K562 (cell line): ENCODE measurements at regions not wholly inside any gene's neighbourhood (a gene's known extent, or its start where the extent isn't known, plus 50 kb on each side); places are given as distances from the start of the nearest gene placed in this dataset.

Source experiments
- ATAC-seq: fragments of 200-7000 bp; cut with Tn5 transposase; 3 replicates; pipeline ENCODE4 v1.9.1; 2020; ENCODE audit warnings: moderate library complexity
- BruUV-seq: library from RNA; stranded (reverse); fragments of 400-500 nt; replicated peaks from 2 replicates; lab custom pipeline; 2021; lab: Mats Ljungman, UMichigan
- CTCF ChIA-PET: fragments of 300-600 bp; formaldehyde crosslinking; extraction: SDS; loops from one replicate; lab custom pipeline; 2021; ENCODE audit warnings: low intra/inter-chr PET ratio; lab: Yijun Ruan, JAX
- POLR2A ChIA-PET: fragments of 300-600, 350-650 bp; sonication (Branson Sonifier 250); formaldehyde crosslinking; extraction: SDS; loops from one replicate; lab custom pipeline; 2021; ENCODE audit warnings: antibody characterized with exemption, inconsistent platforms; lab: Yijun Ruan, JAX
- DNase-seq, 4 experiments: peaks; one replicate each; pipeline versions ENCODE4 v3.0.0 to v3.0.0-alpha.2; 2011 to 2018; ENCODE audit warnings: low spot score in 3 of 4, mixed read lengths in 3 of 4; ENCODE audit errors: extremely low read depth in 1 of 4
- FAIRE-seq: peaks from 2 replicates; lab custom pipeline; 2011; peaks lifted over from hg19 to GRCh38; lab: Jason Lieb, UNC
- H2AFZ ChIP-seq: 2 replicates; pipeline ENCODE4 v1.6.0; 2011; ENCODE audit warnings: low read depth, low read length, control low read depth, inconsistent platforms
- H3K27ac ChIP-seq: fragments of 200-600 bp; 3 replicates; pipeline ENCODE4 v1.8.0; 2011; ENCODE audit warnings: low read depth, mild to moderate bottlenecking, control low read depth, inconsistent platforms, low read length, moderate library complexity, mixed read lengths; ENCODE audit errors: extremely low read depth
- H3K27me3 ChIP-seq, 2 experiments: fragments of 300-600 bp in 1 of 2; 2 replicates in 1 of 2; 3 replicates in 1 of 2; pipeline versions ENCODE4 v1.6.0 to v1.8.0; 2011; ENCODE audit warnings: inconsistent platforms in 2 of 2, low read length in 2 of 2, mild to moderate bottlenecking in 1 of 2, mixed read lengths in 1 of 2, moderate library complexity in 1 of 2; ENCODE audit not compliant: control insufficient read depth in 2 of 2, insufficient read depth in 2 of 2
- H3K36me3 ChIP-seq: fragments of 300-600 bp; 3 replicates; pipeline ENCODE4 v1.8.0; 2011; ENCODE audit warnings: mild to moderate bottlenecking, low read length, inconsistent platforms; ENCODE audit not compliant: control insufficient read depth, insufficient read depth
- H3K4me1 ChIP-seq, 2 experiments: fragments of 200-600 bp in 1 of 2; replicated peaks in 1 of 2; 2 replicates in 1 of 2; 3 replicates in 1 of 2; pipeline versions ENCODE4 v1.5.1 to v1.8.0; 2011; ENCODE audit warnings: inconsistent platforms in 2 of 2, low read length in 2 of 2, mild to moderate bottlenecking in 1 of 2, mixed read lengths in 1 of 2, moderate library complexity in 1 of 2; ENCODE audit not compliant: control insufficient read depth in 2 of 2, insufficient read depth in 2 of 2
- H3K4me2 ChIP-seq: 2 replicates; pipeline ENCODE4 v1.6.1; 2011; ENCODE audit warnings: low read length, control low read depth, inconsistent platforms, mixed read lengths; ENCODE audit not compliant: insufficient read depth
- H3K4me3 ChIP-seq: fragments of 200-600 bp; sonication (generic), shearing (Covaris generic); 2 replicates; pipeline ENCODE4 v1.5.1; 2016; ENCODE audit warnings: control low read depth, inconsistent platforms
- H3K79me2 ChIP-seq: fragments of 200-600 bp; 3 replicates; pipeline ENCODE4 v1.8.0; 2011; ENCODE audit warnings: low read length, inconsistent platforms; ENCODE audit not compliant: control insufficient read depth, insufficient read depth
- H3K9ac ChIP-seq, 2 experiments: 2 replicates each; pipeline versions ENCODE4 v1.6.0 to v1.6.1; 2011; ENCODE audit warnings: low read depth in 2 of 2, low read length in 2 of 2, control low read depth in 1 of 2, inconsistent platforms in 1 of 2, mild to moderate bottlenecking in 1 of 2, mixed read lengths in 1 of 2; ENCODE audit not compliant: insufficient read depth in 1 of 2
- H3K9me1 ChIP-seq: one replicate; pipeline ENCODE4 v1.6.0; 2011; ENCODE audit warnings: inconsistent platforms, mild to moderate bottlenecking, low read length, moderate library complexity; ENCODE audit not compliant: control insufficient read depth, insufficient read depth
- H3K9me3 ChIP-seq: replicated peaks from 2 replicates; pipeline ENCODE4 v1.5.1; 2011; ENCODE audit warnings: low read depth, low read length, inconsistent platforms; ENCODE audit not compliant: control insufficient read depth, insufficient read depth
- H4K20me1 ChIP-seq: replicated peaks from 2 replicates; pipeline ENCODE4 v1.6.1; 2011; ENCODE audit warnings: low read length, inconsistent platforms, mixed read lengths; ENCODE audit not compliant: control insufficient read depth, insufficient read depth
- BRD4 ChIP-seq: fragments of 200-600 bp; sonication (generic); IDR thresholded peaks from 2 replicates; pipeline ENCODE4 v1.6.1; 2017; ENCODE audit warnings: inconsistent platforms
- C11orf30 ChIP-seq: fragments of 450-650 bp; IDR thresholded peaks from 2 replicates; pipeline ENCODE4 v1.6.1; 2016; ENCODE audit warnings: low read depth, mild to moderate bottlenecking
- MAFF ChIP-seq: IDR thresholded peaks from 2 replicates; pipeline ENCODE4 v1.6.1; 2012; ENCODE audit warnings: low read length, improper control_type of control experiment
- MAFG ChIP-seq: fragments of 450-650 bp; conservative IDR thresholded peaks from 2 replicates; pipeline ENCODE4 v1.6.1; 2016; ENCODE audit warnings: missing genetic modification characterization, missing compliant biosample characterization
- MAFK ChIP-seq: IDR thresholded peaks from 2 replicates; pipeline ENCODE4 v1.6.1; 2011; ENCODE audit warnings: low read length, improper control_type of control experiment
- MAZ ChIP-seq, 2 experiments: fragments of 450-650 bp in 1 of 2; sonication (generic) in 1 of 2; formaldehyde crosslinking; IDR thresholded peaks in 1 of 2; conservative IDR thresholded peaks in 1 of 2; 2 replicates each; pipeline versions ENCODE4 v1.4.0 to v1.5.0; 2020; ENCODE audit warnings: mild to moderate bottlenecking in 1 of 2, missing genetic modification reagents in 1 of 2
- SRSF9 ChIP-seq: fragments of 200-400 bp; formaldehyde crosslinking; IDR thresholded peaks from 2 replicates; pipeline ENCODE4 v1.6.1; 2017; ENCODE audit warnings: low read depth, low read length, borderline replicate concordance
- YY1 ChIP-seq, 3 experiments: IDR thresholded peaks; 2 replicates each; pipeline ENCODE4 v1.6.1; 2011; ENCODE audit warnings: low read length in 2 of 3, mild to moderate bottlenecking in 2 of 3, moderate library complexity in 2 of 3, borderline replicate concordance in 1 of 3, control low read depth in 1 of 3, low read depth in 1 of 3; ENCODE audit not compliant: insufficient read depth in 3 of 3, insufficient replicate concordance in 2 of 3, control insufficient read depth in 1 of 3, insufficient read length in 1 of 3; ENCODE audit errors: extremely low read depth in 1 of 3
- ZNF316 ChIP-seq: fragments of 450-650 bp; IDR thresholded peaks from 2 replicates; pipeline ENCODE4 v1.6.1; 2016
- WGBS: fragments of 100-300 bp; shearing (Covaris generic); methylation state at CpG from one replicate; pipeline ENCODE4 v1.1.6; 2016; ENCODE audit warnings: low coverage, mixed read lengths; ENCODE audit not compliant: insufficient coverage; ENCODE audit errors: missing lambda C conversion rate; 5-methylcytosine and 5-hydroxymethylcytosine counted together
- in situ Hi-C: fragments of 300-500 bp; cut with MboI; formaldehyde crosslinking; loops from 4 replicates; pipeline ENCODE4 v1.15.0; 2018; ENCODE audit warnings: inconsistent platforms, mixed read lengths
- intact Hi-C: fragments of 100-400 bp; cut with micrococcal nuclease; formaldehyde crosslinking; loops from 2 replicates; pipeline ENCODE4 v1.14.2; 2022
- TF ChIP-seq, protein P1 (sequence below): sonication (generic); formaldehyde crosslinking; IDR thresholded peaks from 2 replicates; pipeline ENCODE4 v1.8.0; 2022; ENCODE audit warnings: mild to moderate bottlenecking, missing genetic modification reagents

DNA sequence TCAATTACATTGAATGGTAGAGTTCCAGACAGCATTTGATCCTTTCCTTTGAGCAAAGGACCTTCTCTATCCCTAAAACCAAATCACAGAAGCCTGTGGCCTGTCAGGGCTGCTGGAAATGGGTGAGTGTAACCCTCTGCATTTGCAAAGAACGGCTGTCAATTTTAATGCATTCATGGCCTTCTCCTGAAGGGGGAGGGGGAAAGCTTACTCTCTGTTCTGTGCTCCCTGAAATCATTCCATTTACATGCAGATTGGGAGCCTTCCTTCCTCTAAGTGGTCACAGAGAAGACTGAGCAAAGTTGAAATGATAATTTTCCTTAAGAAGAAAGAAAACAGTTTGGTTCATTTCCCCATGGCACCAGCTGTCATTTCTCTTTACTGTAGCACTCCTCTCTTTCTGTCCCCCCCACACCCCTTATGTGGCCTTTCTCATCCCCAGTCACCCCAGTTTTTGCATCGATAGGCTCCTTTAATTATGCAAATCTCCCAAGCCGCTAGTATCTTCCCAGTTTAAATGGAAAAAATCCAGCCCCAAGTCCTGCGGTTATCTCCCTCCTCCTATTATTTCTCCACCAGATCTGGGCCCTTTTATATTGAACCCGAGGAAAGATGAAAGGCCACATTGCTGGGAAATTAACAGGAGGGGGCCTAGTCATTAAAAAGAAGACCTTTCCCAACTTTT is 109.4 kb upstream of the KIRREL3 start:
- Histone ChIP-seq H3K9me3 (no peaks in the 10 kb centered on the region), H3K9me1 (no peaks in the 10 kb centered on the region), H3K4me1 (no peaks in the 10 kb centered on the region)
- in situ Hi-C loops: no loop called here
- no peak for DNase-seq
- TF ChIP-seq, protein P1, sequence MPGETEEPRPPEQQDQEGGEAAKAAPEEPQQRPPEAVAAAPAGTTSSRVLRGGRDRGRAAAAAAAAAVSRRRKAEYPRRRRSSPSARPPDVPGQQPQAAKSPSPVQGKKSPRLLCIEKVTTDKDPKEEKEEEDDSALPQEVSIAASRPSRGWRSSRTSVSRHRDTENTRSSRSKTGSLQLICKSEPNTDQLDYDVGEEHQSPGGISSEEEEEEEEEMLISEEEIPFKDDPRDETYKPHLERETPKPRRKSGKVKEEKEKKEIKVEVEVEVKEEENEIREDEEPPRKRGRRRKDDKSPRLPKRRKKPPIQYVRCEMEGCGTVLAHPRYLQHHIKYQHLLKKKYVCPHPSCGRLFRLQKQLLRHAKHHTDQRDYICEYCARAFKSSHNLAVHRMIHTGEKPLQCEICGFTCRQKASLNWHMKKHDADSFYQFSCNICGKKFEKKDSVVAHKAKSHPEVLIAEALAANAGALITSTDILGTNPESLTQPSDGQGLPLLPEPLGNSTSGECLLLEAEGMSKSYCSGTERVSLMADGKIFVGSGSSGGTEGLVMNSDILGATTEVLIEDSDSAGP (CRISPR knock-in tag): no peak
- TF ChIP-seq, all 486 proteins: peak for 0
- Histone ChIP-seq H3K4me3 (no peak overlapping the region), H4K20me1 (no peaks in the 10 kb centered on the region), H3K27ac (no peak overlapping the region), H3K4me2 (no peak overlapping the region), H3K27me3 (no peaks in the 10 kb centered on the region), H3K36me3 (no peaks in the 10 kb centered on the region), H3K79me2 (no peaks in the 10 kb centered on the region), H2AFZ (no peak overlapping the region), H3K9ac (no peak overlapping the region)
- ChIA-PET POLR2A (interaction anchor here (0.6 kb wide), 1 partner anchor 14 kb away, joined by 3 read pairs; no protein-coding TSS in a partner anchor), CTCF (no interaction called here)
- whole genome bisulfite sequencing: 6% methylated on average over 5 of the region's 5 CpGs
- no TSS peak for BruUV-seq
- no peak for ATAC-seq
- intact Hi-C loops: no loop called here
- no peak for FAIRE-seq

- no peak overlapping the region for H2AFZ ChIP-seq
- in situ Hi-C loops: no loop called here
- 0% methylated on average over 3 of the region's 3 CpGs for WGBS
- no peaks in the 10 kb centered on the region for H4K20me1 ChIP-seq
- no peaks in the 10 kb centered on the region for H3K79me2 ChIP-seq
- no peak overlapping the region for H3K9ac ChIP-seq
- ChIA-PET POLR2A (no interaction called here), CTCF (no interaction called here)
- ATAC-seq: no peak
- no peak overlapping the region for H3K4me3 ChIP-seq
- H3K4me1 ChIP-seq: no peaks in the 10 kb centered on the region
- DNase-seq: no peak
- no peaks in the 10 kb centered on the region for H3K9me3 ChIP-seq
- BruUV-seq: no TSS peak
- FAIRE-seq: no peak
- no peak overlapping the region for H3K4me2 ChIP-seq
- no peaks in the 10 kb centered on the region for H3K9me1 ChIP-seq
- intact Hi-C loops: no loop called here
- TF ChIP-seq ZNF316 (peak; percentile 48; the same call in 1 of the 2 replicates), SRSF9 (no peak), MAFG (tag) (peak; percentile 30; the same call in 1 of the 2 replicates), C11orf30 (peak; percentile 47; the same call in 1 of the 2 replicates), YY1 (IDR thresholded peaks at IDR 0.05; ENCODE audit: borderline replicate concordance in 1 of 3, control insufficient read depth in 1 of 3, extremely low read depth in 1 of 3, insufficient read depth in 3 of 3, insufficient read length in 1 of 3, insufficient replicate concordance in 2 of 3, low read depth in 1 of 3, low read length in 2 of 3) (no peak), MAZ (CRISPR knock-in tag; conservative IDR thresholded peaks at IDR 0.05 in 1 of 2, IDR thresholded peaks at IDR 0.05 in 1 of 2) (no peak), MAFF (peak; percentile 40), MAFK (peak; percentile 28; the same call in 1 of the 2 replicates), BRD4 (no peak)
- H3K27me3 ChIP-seq: no peaks in the 10 kb centered on the region
- H3K36me3 ChIP-seq: no peaks in the 10 kb centered on the region
- H3K27ac ChIP-seq: no peak overlapping the region
Measured at GRCh38 chr11:127108838-127109237, 108.3 kb upstream of the KIRREL3 start.
